ENCODE measurements at regions not wholly inside any gene's neighbourhood (a gene's known extent, or its start where the extent isn't known, plus 50 kb on each side); places are given as distances from the start of the nearest gene placed in this dataset.

- TF ChIP-seq CHD7 (IDR thresholded peaks at IDR 0.05; ENCODE audit: insufficient replicate concordance, low read length), result no peak
Observed at GRCh38 chr7:29629507-29629906, 65.9 kb downstream of the PRR15 start (continued).
